ENCODE measurements at regions not wholly inside any gene's neighbourhood (a gene's known extent, or its start where the extent isn't known, plus 50 kb on each side); places are given as distances from the start of the nearest gene placed in this dataset.

DNA sequence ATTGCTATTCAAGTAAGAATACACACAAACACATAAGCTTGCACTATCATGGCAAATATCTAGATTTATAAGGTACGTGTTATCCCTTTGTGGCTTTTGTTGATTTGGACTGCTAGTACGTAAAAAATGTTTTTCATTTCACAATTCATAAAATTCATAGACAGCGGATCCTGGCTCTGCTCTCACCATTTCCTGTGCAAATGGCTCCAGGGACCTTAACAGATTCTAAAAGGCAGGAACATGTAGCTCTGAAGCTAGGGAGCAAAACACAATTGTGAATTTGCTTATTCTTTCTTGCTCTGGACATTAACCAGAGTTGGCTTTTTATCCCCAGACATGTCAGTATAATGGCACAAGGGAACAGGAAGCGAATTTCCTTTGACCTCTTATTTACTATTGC lies 1019.9 kb upstream of the WWC1 start:
- no peaks in the 10 kb centered on the region for H3K4me1 ChIP-seq (ENCODE audit: control insufficient read depth, insufficient read depth, low read depth, low read length)

DNA sequence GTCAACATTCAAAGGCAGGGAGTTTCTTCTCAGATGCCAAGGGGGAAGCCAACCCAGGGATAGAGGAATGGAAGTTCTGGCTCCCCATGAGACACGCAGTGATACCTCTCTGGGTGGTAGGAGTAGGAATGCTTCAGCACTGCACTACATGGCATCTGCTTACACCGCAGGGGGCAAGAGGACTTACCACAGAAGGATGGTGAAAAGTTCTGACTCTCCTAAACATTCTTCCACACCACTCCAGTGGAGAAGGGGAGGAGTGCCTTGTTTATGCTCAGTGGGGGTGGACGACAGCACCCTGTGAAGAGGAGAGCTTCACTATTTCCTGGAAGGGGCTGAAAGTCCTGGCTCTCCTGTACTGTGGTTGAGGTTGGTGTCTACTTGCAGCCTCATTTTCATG lies 1011.3 kb upstream of the WWC1 start:
- no peak overlapping the region for H2BK12ac ChIP-seq (ENCODE audit: low read length in 2 of 2)
- H2AK5ac ChIP-seq (ENCODE audit: low read length, severe bottlenecking), result no peak overlapping the region
- H2BK120ac ChIP-seq (ENCODE audit: low read depth, low read length), result no peak overlapping the region
- peaks cover 6% of the 10 kb centered on the region for H3K4me1 ChIP-seq (ENCODE audit: control insufficient read depth, insufficient read depth, low read depth, low read length)
- no peak overlapping the region for H3K4me2 ChIP-seq (ENCODE audit: low read length, poor library complexity, severe bottlenecking)
- H3K27ac ChIP-seq (ENCODE audit: low read length, poor library complexity, severe bottlenecking), result no peak overlapping the region
- no peaks in the 10 kb centered on the region for H3K36me3 ChIP-seq (ENCODE audit: control insufficient read depth in 1 of 2, insufficient read depth in 2 of 2, low read depth in 1 of 2, low read length in 2 of 2)
- no peak overlapping the region for H2BK5ac ChIP-seq (ENCODE audit: low read depth, low read length, poor library complexity, severe bottlenecking)
- no peaks in the 10 kb centered on the region for H3K9me3 ChIP-seq (ENCODE audit: control insufficient read depth, low read length)
- no peak overlapping the region for H4K91ac ChIP-seq (ENCODE audit: low read length)
- DNase-seq, result no peak
- no peak overlapping the region for H4K8ac ChIP-seq (ENCODE audit: low read length)
- no peaks in the 10 kb centered on the region for H3K27me3 ChIP-seq (ENCODE audit: control insufficient read depth in 1 of 2, insufficient read depth in 1 of 2, low read length in 2 of 2)
- 86% methylated on average over 2 of the region's 3 CpGs for WGBS
- H2AFZ ChIP-seq (ENCODE audit: low read depth, low read length), result no peak overlapping the region
- no peak overlapping the region for H3K18ac ChIP-seq (ENCODE audit: low read depth in 1 of 2, low read length in 2 of 2)
- no peak overlapping the region for H3K23ac ChIP-seq (ENCODE audit: low read length in 2 of 2)
- no peak overlapping the region for H3K4ac ChIP-seq (ENCODE audit: low read depth in 1 of 2, low read length in 2 of 2)
- H3K9ac ChIP-seq (ENCODE audit: low read length), result no peak overlapping the region
- H3K4me3 ChIP-seq (ENCODE audit: insufficient read depth in 1 of 2, low read depth in 1 of 2, low read length in 2 of 2), result no peak overlapping the region
- peak overlapping the region in 1 of 2 experiments; percentile 8 for H3K14ac ChIP-seq (ENCODE audit: low read length in 2 of 2)
- H2BK15ac ChIP-seq (ENCODE audit: low read depth, poor library complexity, severe bottlenecking), result no peak overlapping the region
- no peaks in the 10 kb centered on the region for H3K79me1 ChIP-seq (replicated peaks; ENCODE audit: low read length, poor library complexity, severe bottlenecking)

More for the DNA sequence above, 1019.9 kb upstream of the WWC1 start:
- no peak overlapping the region for H2AFZ ChIP-seq (ENCODE audit: low read depth, low read length)
- no peak overlapping the region for H2BK15ac ChIP-seq (ENCODE audit: low read depth, poor library complexity, severe bottlenecking)
- no peak overlapping the region for H3K4me3 ChIP-seq (ENCODE audit: insufficient read depth in 1 of 2, low read depth in 1 of 2, low read length in 2 of 2)
- H3K4me2 ChIP-seq (ENCODE audit: low read length, poor library complexity, severe bottlenecking), result no peak overlapping the region
- no peak overlapping the region for H3K18ac ChIP-seq (ENCODE audit: low read depth in 1 of 2, low read length in 2 of 2)
- H3K27ac ChIP-seq (ENCODE audit: low read length, poor library complexity, severe bottlenecking), result no peak overlapping the region
- no peak overlapping the region for H3K23ac ChIP-seq (ENCODE audit: low read length in 2 of 2)
- no peak overlapping the region for H2BK5ac ChIP-seq (ENCODE audit: low read depth, low read length, poor library complexity, severe bottlenecking)
- H2BK120ac ChIP-seq (ENCODE audit: low read depth, low read length), result no peak overlapping the region
- no peak overlapping the region for H3K14ac ChIP-seq (ENCODE audit: low read length in 2 of 2)
- H3K9me3 ChIP-seq (ENCODE audit: control insufficient read depth, low read length), result no peaks in the 10 kb centered on the region
- no peak overlapping the region for H4K8ac ChIP-seq (ENCODE audit: low read length)
- no peak for DNase-seq
- H2BK12ac ChIP-seq (ENCODE audit: low read length in 2 of 2), result no peak overlapping the region
- H3K4ac ChIP-seq (ENCODE audit: low read depth in 1 of 2, low read length in 2 of 2), result no peak overlapping the region
- 77% methylated on average over 4 of the region's 4 CpGs for WGBS
- no peak overlapping the region for H3K9ac ChIP-seq (ENCODE audit: low read length)
- H4K91ac ChIP-seq (ENCODE audit: low read length), result no peak overlapping the region
- H2AK5ac ChIP-seq (ENCODE audit: low read length, severe bottlenecking), result no peak overlapping the region
- no peaks in the 10 kb centered on the region for H3K36me3 ChIP-seq (ENCODE audit: control insufficient read depth in 1 of 2, insufficient read depth in 2 of 2, low read depth in 1 of 2, low read length in 2 of 2)
- no peaks in the 10 kb centered on the region for H3K27me3 ChIP-seq (ENCODE audit: control insufficient read depth in 1 of 2, insufficient read depth in 1 of 2, low read length in 2 of 2)
- no peaks in the 10 kb centered on the region for H3K79me1 ChIP-seq (replicated peaks; ENCODE audit: low read length, poor library complexity, severe bottlenecking)

DNA sequence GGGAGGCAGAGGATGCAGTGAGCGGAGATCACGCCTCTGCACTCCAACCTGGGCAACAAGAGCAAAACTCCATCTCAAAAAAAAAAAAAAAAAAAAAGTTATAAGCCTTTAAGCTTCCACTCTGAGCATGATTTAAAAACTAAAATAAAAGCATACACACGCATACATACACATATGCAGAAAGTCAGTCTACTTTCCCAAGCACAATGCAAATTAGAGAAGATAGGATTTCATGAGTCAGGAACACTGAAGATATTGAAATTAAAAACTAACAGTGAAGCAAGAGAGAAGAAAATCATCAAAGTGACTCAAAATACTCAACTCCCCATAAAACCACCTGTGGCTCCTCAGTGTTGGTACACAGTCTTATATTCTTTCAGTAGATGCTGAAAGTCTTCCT lies 1009.5 kb upstream of the WWC1 start:
- H4K91ac ChIP-seq (ENCODE audit: low read length), result no peak overlapping the region
- no peak overlapping the region for H3K18ac ChIP-seq (ENCODE audit: low read depth in 1 of 2, low read length in 2 of 2)
- H3K27me3 ChIP-seq (ENCODE audit: control insufficient read depth in 1 of 2, insufficient read depth in 1 of 2, low read length in 2 of 2), result no peaks in the 10 kb centered on the region
- no peak overlapping the region for H3K9ac ChIP-seq (ENCODE audit: low read length)
- peaks cover 6% of the 10 kb centered on the region for H3K4me1 ChIP-seq (ENCODE audit: control insufficient read depth, insufficient read depth, low read depth, low read length)
- H3K23ac ChIP-seq (ENCODE audit: low read length in 2 of 2), result no peak overlapping the region
- H3K9me3 ChIP-seq (ENCODE audit: control insufficient read depth, low read length), result no peaks in the 10 kb centered on the region
- no peak overlapping the region for H2BK12ac ChIP-seq (ENCODE audit: low read length in 2 of 2)
- no peak overlapping the region for H2BK15ac ChIP-seq (ENCODE audit: low read depth, poor library complexity, severe bottlenecking)
- no peak for DNase-seq
- no peak overlapping the region for H2BK5ac ChIP-seq (ENCODE audit: low read depth, low read length, poor library complexity, severe bottlenecking)
- no peak overlapping the region for H3K4me3 ChIP-seq (ENCODE audit: insufficient read depth in 1 of 2, low read depth in 1 of 2, low read length in 2 of 2)
- H4K8ac ChIP-seq (ENCODE audit: low read length), result no peak overlapping the region
- no peaks in the 10 kb centered on the region for H3K36me3 ChIP-seq (ENCODE audit: control insufficient read depth in 1 of 2, insufficient read depth in 2 of 2, low read depth in 1 of 2, low read length in 2 of 2)
- no peak overlapping the region for H3K14ac ChIP-seq (ENCODE audit: low read length in 2 of 2)
- no peak overlapping the region for H2AK5ac ChIP-seq (ENCODE audit: low read length, severe bottlenecking)
- H3K79me1 ChIP-seq (replicated peaks; ENCODE audit: low read length, poor library complexity, severe bottlenecking), result no peaks in the 10 kb centered on the region
- H2BK120ac ChIP-seq (ENCODE audit: low read depth, low read length), result no peak overlapping the region
- no peak overlapping the region for H3K4ac ChIP-seq (ENCODE audit: low read depth in 1 of 2, low read length in 2 of 2)
- no peak overlapping the region for H2AFZ ChIP-seq (ENCODE audit: low read depth, low read length)
- H3K27ac ChIP-seq (ENCODE audit: low read length, poor library complexity, severe bottlenecking), result no peak overlapping the region
- WGBS, result 100% methylated on average over 3 of the region's 3 CpGs
- H3K4me2 ChIP-seq (ENCODE audit: low read length, poor library complexity, severe bottlenecking), result no peak overlapping the region

- no peaks in the 10 kb centered on the region for H3K79me1 ChIP-seq (replicated peaks; ENCODE audit: low read length, poor library complexity, severe bottlenecking)
- H2BK5ac ChIP-seq (ENCODE audit: low read depth, low read length, poor library complexity, severe bottlenecking), result no peak overlapping the region
- H4K91ac ChIP-seq (ENCODE audit: low read length), result no peak overlapping the region
- H3K27ac ChIP-seq (ENCODE audit: low read length, poor library complexity, severe bottlenecking), result no peak overlapping the region
- H2AFZ ChIP-seq (ENCODE audit: low read depth, low read length), result no peak overlapping the region
- no peak overlapping the region for H3K4me3 ChIP-seq (ENCODE audit: insufficient read depth in 1 of 2, low read depth in 1 of 2, low read length in 2 of 2)
- no peak overlapping the region for H2AK5ac ChIP-seq (ENCODE audit: low read length, severe bottlenecking)
- H2BK120ac ChIP-seq (ENCODE audit: low read depth, low read length), result no peak overlapping the region
- no peak overlapping the region for H2BK15ac ChIP-seq (ENCODE audit: low read depth, poor library complexity, severe bottlenecking)
- no peak overlapping the region for H3K4me2 ChIP-seq (ENCODE audit: low read length, poor library complexity, severe bottlenecking)
- no peak overlapping the region for H3K9ac ChIP-seq (ENCODE audit: low read length)
- no peak overlapping the region for H2BK12ac ChIP-seq (ENCODE audit: low read length in 2 of 2)
- DNase-seq, result no peak
- no peak overlapping the region for H3K14ac ChIP-seq (ENCODE audit: low read length in 2 of 2)
- H3K18ac ChIP-seq (ENCODE audit: low read depth in 1 of 2, low read length in 2 of 2), result peak overlapping the region in 1 of 2 experiments; percentile 12
- no peaks in the 10 kb centered on the region for H3K36me3 ChIP-seq (ENCODE audit: control insufficient read depth in 1 of 2, insufficient read depth in 2 of 2, low read depth in 1 of 2, low read length in 2 of 2)
- no peaks in the 10 kb centered on the region for H3K9me3 ChIP-seq (ENCODE audit: control insufficient read depth, low read length)
- peaks cover 6% of the 10 kb centered on the region for H3K4me1 ChIP-seq (ENCODE audit: control insufficient read depth, insufficient read depth, low read depth, low read length)
- H3K23ac ChIP-seq (ENCODE audit: low read length in 2 of 2), result no peak overlapping the region
- 93% methylated on average over 4 of the region's 4 CpGs for WGBS
- no peak overlapping the region for H4K8ac ChIP-seq (ENCODE audit: low read length)
- no peak overlapping the region for H3K4ac ChIP-seq (ENCODE audit: low read depth in 1 of 2, low read length in 2 of 2)
- peaks cover 0 to 6% of the 10 kb centered on the region in 2 experiments for H3K27me3 ChIP-seq (ENCODE audit: control insufficient read depth in 1 of 2, insufficient read depth in 1 of 2, low read length in 2 of 2)
Measured at GRCh38 chr5:167283691-167284090, 1007.8 kb upstream of the WWC1 start.
